HG03280 (cell line): ENCODE measurements at regions not wholly inside any gene's neighbourhood (a gene's known extent, or its start where the extent isn't known, plus 50 kb on each side); places are given as distances from the start of the nearest gene placed in this dataset.
"Not testable (repeated sequence)": the region's sequence is repeated elsewhere in the genome, so short reads cannot be mapped to it uniquely, and the experiment has no call there.

Experiments used
- ATAC-seq: cut with Tn5 transposase; IDR thresholded peaks from one replicate; pipeline ENCODE4 v1.9.1; 2021; ENCODE audit warnings: mild to moderate bottlenecking, moderate library complexity; ENCODE audit not compliant: unreplicated experiment

GRCh38 chr14:83017296-83017695, 1483.6 kb upstream of the SEL1L start:
- no peak for ATAC-seq

GRCh38 chr14:83019744-83020414, 1486.2 kb upstream of the SEL1L start:
- no peak for ATAC-seq

- no peak for ATAC-seq
These were observed 1487.7 kb upstream of the SEL1L start for GRCh38 chr14:83021323-83021722.

- ATAC-seq = no peak
These were observed 1489.7 kb upstream of the SEL1L start for GRCh38 chr14:83023369-83023768.

GRCh38 chr14:83041224-83041623, 1507.6 kb upstream of the SEL1L start:
- ATAC-seq = no peak

- ATAC-seq = no peak
These were observed 1509.2 kb upstream of the SEL1L start for GRCh38 chr14:83042858-83043257.

- ATAC-seq = no peak
These were observed 1510.3 kb upstream of the SEL1L start for GRCh38 chr14:83044001-83044400.

- ATAC-seq = no peak
These were observed 1513.6 kb upstream of the SEL1L start for GRCh38 chr14:83047059-83047830.

- ATAC-seq = no peak
These were observed 1519.5 kb upstream of the SEL1L start for GRCh38 chr14:83053022-83053710.

GRCh38 chr14:83058068-83058467, 1524.4 kb upstream of the SEL1L start:
- ATAC-seq = no peak

GRCh38 chr14:83071888-83072501, 1538.3 kb upstream of the SEL1L start:
- ATAC-seq = no peak

- ATAC-seq = no peak
These were observed 1551.5 kb upstream of the SEL1L start for GRCh38 chr14:83085136-83085535.

GRCh38 chr14:83085725-83086124, 1552.1 kb upstream of the SEL1L start:
- ATAC-seq = no peak

GRCh38 chr14:83091991-83092956, 1558.6 kb upstream of the SEL1L start:
- not testable (repeated sequence) for ATAC-seq

- ATAC-seq = no peak
These were observed 1562.4 kb upstream of the SEL1L start for GRCh38 chr14:83096092-83096491.

GRCh38 chr14:83101846-83102245, 1568.2 kb upstream of the SEL1L start:
- no peak for ATAC-seq

GRCh38 chr14:83118029-83118428, 1584.4 kb upstream of the SEL1L start:
- ATAC-seq = no peak

- no peak for ATAC-seq
These were observed 1586.5 kb upstream of the SEL1L start for GRCh38 chr14:83120187-83120586.

- no peak for ATAC-seq
These were observed 1592.4 kb upstream of the SEL1L start for GRCh38 chr14:83126076-83126475.

GRCh38 chr14:83128783-83129182, 1595.1 kb upstream of the SEL1L start:
- ATAC-seq = no peak
